HG03354 (cell line): ENCODE measurements at regions not wholly inside any gene's neighbourhood (a gene's known extent, or its start where the extent isn't known, plus 50 kb on each side); places are given as distances from the start of the nearest gene placed in this dataset.
"Not testable (repeated sequence)": the region's sequence is repeated elsewhere in the genome, so short reads cannot be mapped to it uniquely, and the experiment has no call there.

Experiments
- ATAC-seq: cut with Tn5 transposase; IDR thresholded peaks from one replicate; pipeline ENCODE4 v1.9.1; 2021; ENCODE audit warnings: mild to moderate bottlenecking; ENCODE audit not compliant: unreplicated experiment, poor library complexity, severe bottlenecking

DNA sequence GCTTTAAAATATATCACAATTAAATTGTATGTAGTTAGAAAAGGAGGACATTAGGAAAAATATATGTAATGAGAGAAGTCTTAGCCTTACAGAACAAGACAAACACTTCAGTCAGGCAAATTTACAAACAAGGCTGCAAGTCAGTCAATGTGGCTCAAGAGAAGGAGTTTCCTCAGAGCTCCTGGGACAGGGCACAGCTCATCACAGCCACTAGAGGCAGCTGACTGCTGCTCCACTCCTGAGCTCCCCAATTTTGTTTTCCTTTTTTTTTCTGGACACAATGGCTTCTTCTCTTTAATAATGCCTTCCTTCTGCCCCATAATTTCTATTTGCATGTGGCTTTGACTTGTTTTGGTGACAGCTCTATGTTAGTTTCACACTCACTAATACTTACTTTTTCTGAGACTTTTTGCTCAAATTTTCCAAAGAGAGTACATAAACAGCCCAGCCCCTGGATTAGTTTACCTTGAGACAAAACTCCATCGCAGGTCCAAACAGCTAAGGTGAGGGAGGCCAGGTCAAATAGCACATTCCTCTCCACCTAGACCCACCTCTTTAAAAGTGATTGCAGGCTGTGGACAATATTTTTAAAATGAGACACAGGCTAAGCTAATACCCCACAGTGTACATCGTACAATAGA is 850.4 kb upstream of the FRG1 start:
- no peak for ATAC-seq

DNA sequence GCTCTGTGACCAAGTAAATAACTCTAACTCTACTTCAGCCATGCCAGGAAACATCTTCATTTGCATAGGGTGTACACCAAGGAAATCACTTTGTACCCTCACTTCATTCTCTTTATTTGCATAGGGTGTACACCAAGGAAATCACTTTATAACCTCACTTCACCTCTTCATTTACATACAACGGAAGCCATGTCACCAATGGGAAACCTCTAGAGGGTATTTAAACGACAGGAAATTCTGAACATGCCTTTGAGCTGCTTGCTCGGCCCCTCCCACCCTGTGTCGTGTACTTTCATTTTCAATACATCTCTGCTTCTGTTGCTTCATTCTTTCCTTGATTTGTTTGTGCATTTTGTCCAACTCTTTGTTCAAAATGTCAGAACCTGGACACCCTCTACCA is 848.1 kb upstream of the FRG1 start:
- ATAC-seq = no peak

GRCh38 chr4:189096108-189096507 is 844.6 kb upstream of the FRG1 start:
- ATAC-seq = no peak

GRCh38 chr4:189096717-189097116 is 844.0 kb upstream of the FRG1 start:
- ATAC-seq = no peak

DNA sequence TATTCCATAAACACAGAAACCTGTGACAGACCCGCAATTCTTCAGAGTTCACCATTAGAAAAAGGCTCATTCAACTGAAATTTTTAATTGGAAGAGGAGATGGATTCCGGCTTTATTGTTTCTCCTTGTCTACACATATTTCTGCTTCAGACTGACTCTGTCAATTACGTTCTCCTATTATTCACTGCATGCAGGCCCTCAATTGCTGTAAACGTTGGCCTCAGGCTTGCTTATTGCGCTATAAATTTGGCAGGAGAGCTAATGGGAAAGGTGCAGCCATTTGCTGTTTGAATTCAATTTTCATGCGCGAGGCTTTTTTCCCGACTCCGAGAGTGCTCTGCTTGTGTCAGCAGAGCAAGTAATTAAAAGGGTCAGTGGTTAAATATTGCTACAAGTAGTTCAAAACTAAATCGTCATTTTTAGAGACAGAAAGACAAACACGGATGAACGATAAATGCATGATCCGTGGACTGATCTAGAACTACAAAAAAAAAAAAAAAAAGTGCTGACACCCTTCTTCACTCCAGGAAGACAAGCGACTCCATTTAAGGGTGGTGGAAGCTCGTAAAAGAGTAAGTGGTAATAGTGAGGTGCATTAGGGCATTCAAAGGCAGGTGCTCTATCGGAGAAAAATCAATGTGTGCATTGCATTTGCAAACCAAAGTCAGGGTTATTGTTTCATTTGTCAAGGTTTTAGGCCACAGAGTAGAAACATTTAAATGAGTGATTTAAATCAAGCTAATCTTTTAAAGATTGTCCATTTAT is 841.6 kb upstream of the FRG1 start:
- ATAC-seq = no peak

DNA sequence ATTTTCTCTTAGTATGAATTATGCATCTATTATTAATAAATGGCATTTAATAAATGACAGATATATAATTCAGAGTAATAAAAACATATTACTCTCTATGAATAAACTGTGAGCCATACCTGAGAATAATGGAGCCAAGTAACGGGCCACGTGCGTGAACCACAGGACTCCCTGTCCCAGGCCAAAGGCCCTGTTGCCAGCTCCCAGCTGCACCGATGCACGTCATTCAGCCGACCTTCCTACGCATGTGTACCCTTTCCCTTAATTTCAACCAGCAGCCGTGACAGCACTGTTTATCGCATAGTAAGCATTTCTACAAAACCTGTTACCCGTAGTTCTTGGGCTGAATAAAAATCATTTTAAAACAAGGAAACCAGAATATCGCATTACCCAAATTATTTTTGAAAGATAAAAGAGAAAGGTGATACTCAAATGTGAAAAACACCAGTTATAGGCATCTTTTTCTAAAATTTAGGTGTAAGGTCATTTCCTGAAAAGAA is 827.2 kb upstream of the FRG1 start:
- no peak for ATAC-seq

GRCh38 chr4:189117426-189117825 is 823.2 kb upstream of the FRG1 start:
- ATAC-seq = no peak

DNA sequence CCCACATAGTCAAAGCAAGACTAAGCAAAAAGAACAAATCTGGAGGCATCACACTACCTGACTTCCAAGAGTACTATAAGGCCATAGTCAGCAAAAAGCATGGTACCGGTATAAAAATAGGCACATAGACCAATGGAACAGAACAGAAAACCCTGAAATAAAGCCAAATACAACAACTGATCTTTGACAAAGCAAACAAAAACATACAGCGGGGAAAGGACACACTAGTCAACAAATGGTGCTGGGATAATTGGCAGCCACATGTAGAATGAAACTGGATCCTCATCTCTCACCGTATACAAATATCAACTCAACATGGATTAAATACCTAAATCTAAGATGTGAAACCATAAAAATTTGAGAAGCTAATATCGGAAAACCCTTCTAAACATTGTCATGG is 819.3 kb upstream of the FRG1 start:
- ATAC-seq = no peak

- no peak for ATAC-seq
These were observed 816.4 kb upstream of the FRG1 start for GRCh38 chr4:189124149-189124758.

- ATAC-seq = no peak
These were observed 815.9 kb upstream of the FRG1 start for GRCh38 chr4:189124791-189125190.

GRCh38 chr4:189126040-189126439 is 814.6 kb upstream of the FRG1 start:
- no peak for ATAC-seq

DNA sequence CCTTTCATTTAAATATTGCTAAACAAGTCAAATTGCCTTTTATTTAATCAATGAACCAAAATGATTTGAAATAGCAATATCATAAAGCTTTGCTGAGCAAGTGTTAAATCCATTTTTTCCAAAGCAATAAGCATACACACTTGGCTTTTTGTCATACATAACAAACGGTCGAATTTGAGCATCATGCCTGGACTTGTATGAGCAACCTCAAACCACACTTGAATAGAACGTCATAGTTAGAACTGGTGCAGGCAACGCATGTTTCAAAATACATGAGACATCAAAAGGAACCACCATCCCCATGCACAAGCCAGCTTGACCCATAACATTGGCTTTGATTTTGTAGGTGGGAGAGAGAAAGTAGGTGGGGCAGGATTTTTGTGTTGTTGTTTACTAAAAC is 812.3 kb upstream of the FRG1 start:
- no peak for ATAC-seq

- no peak for ATAC-seq
These were observed 811.5 kb upstream of the FRG1 start for GRCh38 chr4:189129044-189129694.

GRCh38 chr4:189131118-189131517 is 809.6 kb upstream of the FRG1 start:
- ATAC-seq = no peak

DNA sequence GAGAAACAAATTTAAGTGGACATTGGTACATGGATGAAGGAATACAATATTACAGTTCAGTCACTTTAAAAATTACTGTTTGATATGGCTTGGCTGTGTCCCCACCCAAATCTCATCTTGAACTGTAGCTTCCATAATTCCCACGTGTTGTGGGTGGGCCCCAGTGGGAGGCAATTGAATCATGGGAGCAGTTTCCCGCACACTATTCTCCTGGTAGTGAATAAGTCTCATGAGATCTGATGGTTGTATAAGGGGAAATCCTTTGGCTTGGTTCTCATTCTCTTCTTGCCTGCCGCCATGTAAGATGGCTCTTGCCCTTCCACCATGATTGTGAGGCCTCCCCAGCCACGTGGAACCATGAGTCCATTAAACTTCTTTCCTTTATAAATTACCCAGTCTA is 804.2 kb upstream of the FRG1 start:
- no peak for ATAC-seq

GRCh38 chr4:189143263-189143952 is 797.3 kb upstream of the FRG1 start:
- no peak for ATAC-seq

DNA sequence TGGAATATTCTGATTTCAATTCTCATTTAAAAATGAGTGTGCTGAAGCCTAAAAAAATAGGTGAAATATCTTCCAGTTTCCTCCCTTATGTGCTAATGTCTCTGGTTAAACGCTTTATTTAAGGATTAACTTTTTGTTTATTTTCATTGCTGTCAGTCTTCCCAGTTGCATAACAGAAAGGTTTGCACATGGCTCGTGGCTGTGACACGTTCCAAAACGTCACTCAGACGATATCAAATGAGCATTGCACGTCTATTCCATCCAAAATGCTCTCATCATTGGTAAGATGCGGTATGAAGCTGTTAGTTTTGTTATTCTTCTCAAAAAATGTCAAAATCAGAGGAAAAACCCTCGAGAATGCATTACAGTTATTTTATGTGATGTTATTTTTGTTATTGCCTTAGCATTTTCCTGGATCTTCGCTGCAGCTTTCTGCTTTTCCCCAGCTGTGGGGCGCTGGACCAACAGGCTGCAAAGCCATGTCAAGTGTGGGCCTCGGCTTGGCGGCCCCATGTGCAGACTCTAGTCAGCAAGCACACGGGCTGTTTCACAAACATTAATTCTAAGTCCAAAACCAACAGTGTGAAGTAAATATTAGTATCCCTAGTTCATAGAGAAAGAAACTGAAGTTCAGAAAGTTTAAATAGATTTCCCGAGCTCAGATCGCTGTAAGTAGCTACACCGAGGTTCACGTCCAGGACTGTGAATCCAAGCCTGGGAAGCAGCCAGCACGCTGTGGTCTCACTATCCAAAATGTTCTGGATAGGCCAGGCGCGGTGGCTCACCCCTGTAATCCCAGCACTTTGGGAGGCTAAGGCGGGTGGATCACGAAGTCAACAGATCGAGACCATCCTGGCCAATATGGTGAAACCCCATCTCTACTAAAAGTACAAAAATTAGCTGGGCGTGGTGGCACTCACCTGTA is 793.4 kb upstream of the FRG1 start:
- no peak for ATAC-seq

GRCh38 chr4:189155083-189155482 is 785.6 kb upstream of the FRG1 start:
- ATAC-seq = not testable (repeated sequence)
